Heart right ventricle (tissue), 16 donors: ENCODE measurements at regions not wholly inside any gene's neighbourhood (a gene's known extent, or its start where the extent isn't known, plus 50 kb on each side); places are given as distances from the start of the nearest gene placed in this dataset.

Experiments
- ATAC-seq, 8 donors: fragments of 200-7000 bp; cut with Tn5 transposase; one replicate each; pipeline ENCODE4 v1.9.1; 2020; ENCODE audit warnings: mild to moderate bottlenecking in 8 of 8, moderate library complexity in 8 of 8, moderate number of reproducible peaks in 1 of 8
- DNase-seq, 2 donors: peaks; one replicate each; pipeline ENCODE4 v3.0.0-alpha.2; 2020
- H3K27ac ChIP-seq, 10 donors: fragments of 200-600 bp; sonication (generic) in 2 of 10; one replicate each; pipeline versions ENCODE4 v1.5.0 to v1.8.0; 2020 to 2022; ENCODE audit warnings: mild to moderate bottlenecking in 3 of 10
- H3K27me3 ChIP-seq, 7 donors: fragments of 200-600 bp; one replicate each; pipeline ENCODE4 v1.8.0; 2021 to 2022; ENCODE audit warnings: mild to moderate bottlenecking in 2 of 7
- H3K36me3 ChIP-seq, 9 donors: fragments of 200-600 bp; sonication (generic) in 1 of 9; one replicate each; pipeline versions ENCODE4 v1.5.0 to v1.8.0; 2020 to 2022; ENCODE audit warnings: mild to moderate bottlenecking in 2 of 9
- H3K4me1 ChIP-seq, 9 donors: fragments of 200-600 bp; sonication (generic) in 1 of 9; one replicate each; pipeline versions ENCODE4 v1.5.0 to v1.8.0; 2020 to 2022; ENCODE audit warnings: mild to moderate bottlenecking in 4 of 9
- H3K4me3 ChIP-seq, 10 donors: fragments of 200-600 bp; sonication (generic) in 2 of 10; one replicate each; pipeline versions ENCODE4 v1.5.0 to v1.8.0; 2020 to 2022; ENCODE audit warnings: mild to moderate bottlenecking in 7 of 10, moderate library complexity in 2 of 10
- H3K9me3 ChIP-seq, 11 donors: fragments of 200-600 bp in 10 of 11; sonication (generic) in 2 of 11; one replicate each; pipeline versions ENCODE4 v1.5.0 to v1.8.0; 2013 to 2022; ENCODE audit warnings: mild to moderate bottlenecking in 2 of 11, control low read depth in 1 of 11, moderate library complexity in 1 of 11
- WGBS, 2 donors: extraction: QIAGEN DNeasy Blood & Tissue Kit; methylation state at CpG; one replicate each; pipeline ENCODE4 v1.1.7; 2013; ENCODE audit warnings: inconsistent platforms in 1 of 2; 5-methylcytosine and 5-hydroxymethylcytosine counted together
- intact Hi-C, 10 donors: fragments of 100-400 bp; cut with DNase I; formaldehyde crosslinking; loops; one replicate each; pipeline versions ENCODE4 v1.11.1 to v1.14.2; 2022
- TF ChIP-seq, protein P1 (sequence below), 9 donors: fragments of 200-600 bp; sonication (generic) in 2 of 9; IDR thresholded peaks; one replicate each; pipeline versions ENCODE4 v1.5.0 to v1.8.0; 2021 to 2022; ENCODE audit warnings: antibody characterized with exemption in 9 of 9, mild to moderate bottlenecking in 5 of 9, moderate library complexity in 1 of 9
- donor health status: Arrhythmogenic right ventricular cardiomyopathy.
- donor health status: ischemic (EF 13 %, LVEDD 7.1; RV severe dilation, severe dysfunction).
- donor health status: healthy with polysubstance abuse.
- donor health status: DM: no; HTN: yes; CAD: no.
- donor health status: DM: no; HTN: no; CAD: no.
- donor health status: ischemic (EF 25% LVEDD 6.9; RV normal size, moderate dysfunction).
- donor health status: ischemic (EF 25% LVEDD 5.7; RV mildly dilated, moderate dysfunction).
- donor health status: healthy.
- donor health status: DM: yes; HTN: yes; CAD: no.
- donor health status: Ischemic cardiomyopathy.
- donor health status: ischemic (EF 35%, LVEDD 5.7; RV mildly dilated, moderate dysfunction).
- donor health status: nonischemic (EF 11% LVEDD 7.7; RV severe dilation, severe dysfunction).
- donor health status: DM: yes; HTN: yes; CAD: no.
- donor health status: PGD.
- donor health status: ischemic (EF 29% LVEDD 5.4; RV normal size, mild dysfunction).
- donor health status: nonischemic (EF 23%, LVEDD 6.1; RV moderate dilation, normal function).

DNA sequence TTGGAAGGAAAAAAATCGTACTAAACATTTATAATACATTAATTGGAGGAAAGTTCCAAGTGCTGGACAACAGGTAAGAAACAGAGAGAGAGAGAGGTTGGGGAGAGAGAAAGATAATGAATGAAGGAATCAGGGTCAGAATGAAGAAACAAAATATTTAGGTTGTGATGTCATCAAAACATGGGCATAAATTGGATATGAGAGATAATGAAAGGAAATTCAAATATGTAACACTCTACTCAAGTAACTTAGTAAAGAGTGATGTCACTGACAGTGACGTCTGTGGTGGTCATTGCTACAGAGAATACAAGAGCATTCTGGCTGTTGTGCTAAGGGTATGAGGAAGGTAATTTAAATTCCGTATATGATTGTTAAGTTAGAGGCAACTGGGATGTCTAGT is 543.4 kb upstream of the COX7C start:
- DNase-seq (no peak), ATAC-seq (no peak)
- H3K4me3 ChIP-seq = no peak overlapping the region
- WGBS, 2 donors = 59 to 62% methylated on average over 3 of the region's 3 CpGs
- TF ChIP-seq, protein P1, sequence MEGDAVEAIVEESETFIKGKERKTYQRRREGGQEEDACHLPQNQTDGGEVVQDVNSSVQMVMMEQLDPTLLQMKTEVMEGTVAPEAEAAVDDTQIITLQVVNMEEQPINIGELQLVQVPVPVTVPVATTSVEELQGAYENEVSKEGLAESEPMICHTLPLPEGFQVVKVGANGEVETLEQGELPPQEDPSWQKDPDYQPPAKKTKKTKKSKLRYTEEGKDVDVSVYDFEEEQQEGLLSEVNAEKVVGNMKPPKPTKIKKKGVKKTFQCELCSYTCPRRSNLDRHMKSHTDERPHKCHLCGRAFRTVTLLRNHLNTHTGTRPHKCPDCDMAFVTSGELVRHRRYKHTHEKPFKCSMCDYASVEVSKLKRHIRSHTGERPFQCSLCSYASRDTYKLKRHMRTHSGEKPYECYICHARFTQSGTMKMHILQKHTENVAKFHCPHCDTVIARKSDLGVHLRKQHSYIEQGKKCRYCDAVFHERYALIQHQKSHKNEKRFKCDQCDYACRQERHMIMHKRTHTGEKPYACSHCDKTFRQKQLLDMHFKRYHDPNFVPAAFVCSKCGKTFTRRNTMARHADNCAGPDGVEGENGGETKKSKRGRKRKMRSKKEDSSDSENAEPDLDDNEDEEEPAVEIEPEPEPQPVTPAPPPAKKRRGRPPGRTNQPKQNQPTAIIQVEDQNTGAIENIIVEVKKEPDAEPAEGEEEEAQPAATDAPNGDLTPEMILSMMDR (IDR thresholded peaks at IDR 0.05) = no peak
- intact Hi-C loops = no loop called here
- no peaks in the 10 kb centered on the region for H3K27me3 ChIP-seq
- H3K36me3 ChIP-seq = no peaks in the 10 kb centered on the region
- no peak overlapping the region for H3K27ac ChIP-seq
- peaks cover 0 to 7% (median 0%) of the 10 kb centered on the region in 11 donors for H3K9me3 ChIP-seq
- no peaks in the 10 kb centered on the region for H3K4me1 ChIP-seq

- ATAC-seq (no peak), DNase-seq (no peak)
- Histone ChIP-seq H3K4me3 (no peak overlapping the region), H3K36me3 (no peaks in the 10 kb centered on the region), H3K27ac (no peak overlapping the region), H3K4me1 (no peaks in the 10 kb centered on the region), H3K27me3 (no peaks in the 10 kb centered on the region), H3K9me3 (peaks cover 0 to 11% (median 0%) of the 10 kb centered on the region in 11 donors)
- intact Hi-C loops = no loop called here
- 76 to 78% methylated on average over 6 of the region's 6 CpGs for WGBS, 2 donors
- TF ChIP-seq, protein P1 (IDR thresholded peaks at IDR 0.05) = no peak
Observed at GRCh38 chr5:86075139-86075538, 542.6 kb upstream of the COX7C start.

- WGBS, 2 donors = 67 to 85% methylated on average over 1 of the region's 1 CpG
- no peak overlapping the region for H3K27ac ChIP-seq
- no peaks in the 10 kb centered on the region for H3K4me1 ChIP-seq
- TF ChIP-seq, protein P1 (IDR thresholded peaks at IDR 0.05) = no peak
- no peak overlapping the region for H3K4me3 ChIP-seq
- no peak for ATAC-seq
- no peak for DNase-seq
- intact Hi-C loops = no loop called here
- no peaks in the 10 kb centered on the region for H3K36me3 ChIP-seq
- no peaks in the 10 kb centered on the region for H3K27me3 ChIP-seq
- no peaks in the 10 kb centered on the region for H3K9me3 ChIP-seq
Observed at GRCh38 chr5:86095092-86095491, 522.6 kb upstream of the COX7C start.

- intact Hi-C loops = no loop called here
- DNase-seq = no peak
Observed at GRCh38 chr5:86101966-86102365, 515.8 kb upstream of the COX7C start.

More at GRCh38 chr5:86101966-86102365, 515.8 kb upstream of the COX7C start:
- no peak overlapping the region for H3K4me3 ChIP-seq
- TF ChIP-seq, protein P1 (IDR thresholded peaks at IDR 0.05) = no peak
- H3K27me3 ChIP-seq = no peaks in the 10 kb centered on the region
- H3K4me1 ChIP-seq = no peaks in the 10 kb centered on the region
- no peaks in the 10 kb centered on the region for H3K36me3 ChIP-seq
- no peak overlapping the region for H3K27ac ChIP-seq
- no peak for ATAC-seq
- no peaks in the 10 kb centered on the region for H3K9me3 ChIP-seq
- WGBS, 2 donors = 70 to 72% methylated on average over 6 of the region's 6 CpGs
